B cell (primary cell): ENCODE measurements at regions not wholly inside any gene's neighbourhood (a gene's known extent, or its start where the extent isn't known, plus 50 kb on each side); places are given as distances from the start of the nearest gene placed in this dataset.

Experiments
- ATAC-seq: fragments of 200-7000 bp; cut with Tn5 transposase; one replicate; pipeline ENCODE4 v1.10.0; 2021; ENCODE audit warnings: low read depth, mild to moderate bottlenecking, moderate number of reproducible peaks, moderate library complexity
- CTCF ChIA-PET: fragments of 350-600 bp; sonication (Branson Sonifier 250); formaldehyde crosslinking; loops from one replicate; lab custom pipeline; 2021; ENCODE audit warnings: antibody characterized with exemption, inconsistent platforms; lab: Charles Lee
- POLR2A ChIA-PET: fragments of 350-600 bp; sonication (Branson Sonifier 250); formaldehyde crosslinking; loops from one replicate; lab custom pipeline; 2021; ENCODE audit warnings: antibody characterized with exemption; lab: Charles Lee
- DNase-seq: peaks from one replicate; pipeline ENCODE4 v3.0.0; 2013
- H2AFZ ChIP-seq: 2 replicates; pipeline ENCODE4 v1.6.1; 2012; ENCODE audit warnings: mild to moderate bottlenecking, low read depth, low read length; ENCODE audit not compliant: insufficient read depth, poor library complexity, severe bottlenecking
- H3K27ac ChIP-seq, 2 donors: 1 replicate in 1 of 2; 2 replicates in 1 of 2; pipeline ENCODE4 v1.5.1; 2012 to 2013; ENCODE audit warnings: low read length in 2 of 2, mild to moderate bottlenecking in 2 of 2, moderate library complexity in 1 of 2
- H3K27me3 ChIP-seq, 4 experiments: fragments of 200-600 bp in 1 of 4; sonication (generic) in 1 of 4; replicated peaks in 1 of 4; 1 replicate in 2 of 4; 2 replicates in 2 of 4; pipeline versions ENCODE4 v1.6.1 to v1.7.0; 2013 to 2016; ENCODE audit warnings: low read length in 3 of 4, mild to moderate bottlenecking in 2 of 4, mixed read lengths in 1 of 4, moderate library complexity in 1 of 4; ENCODE audit not compliant: insufficient read depth in 4 of 4, control insufficient read depth in 3 of 4; ENCODE audit errors: control extremely low read depth in 1 of 4
- H3K36me3 ChIP-seq, 2 experiments: replicated peaks in 1 of 2; 1 replicate in 1 of 2; 2 replicates in 1 of 2; pipeline versions ENCODE4 v1.6.1 to v1.7.1; 2013; ENCODE audit warnings: low read length in 1 of 2; ENCODE audit not compliant: insufficient read depth in 2 of 2, control insufficient read depth in 1 of 2; ENCODE audit errors: control extremely low read depth in 1 of 2, extremely low read depth in 1 of 2
- H3K4me1 ChIP-seq, 2 donors: fragments of 200-600 bp in 1 of 2; sonication (generic) in 1 of 2; 1 replicate in 1 of 2; 2 replicates in 1 of 2; pipeline versions ENCODE4 v1.5.1 to v1.6.1; 2013 to 2017; ENCODE audit warnings: low read length in 2 of 2; ENCODE audit not compliant: control insufficient read depth in 2 of 2, insufficient read depth in 2 of 2
- H3K4me2 ChIP-seq: replicated peaks from 2 replicates; pipeline ENCODE3; 2012; ENCODE audit warnings: mild to moderate bottlenecking, low read depth, low read length; ENCODE audit not compliant: poor library complexity, severe bottlenecking
- H3K4me3 ChIP-seq, 5 experiments: fragments of 200-600 bp in 1 of 5; sonication (generic) in 1 of 5; 1 replicate in 3 of 5; 2 replicates in 2 of 5; pipeline versions ENCODE4 v1.5.1 to v1.7.0; 2011 to 2016; ENCODE audit warnings: low read length in 4 of 5, mild to moderate bottlenecking in 4 of 5, low read depth in 2 of 5, control low read depth in 1 of 5, moderate library complexity in 1 of 5; ENCODE audit not compliant: insufficient read depth in 1 of 5; ENCODE audit errors: control extremely low read depth in 1 of 5, extremely low read depth in 1 of 5
- H3K79me2 ChIP-seq: fragments of 200-600 bp; sonication (generic); one replicate; pipeline ENCODE4 v1.6.0; 2016; ENCODE audit warnings: low read length; ENCODE audit not compliant: control insufficient read depth, insufficient read depth
- H3K9ac ChIP-seq: fragments of 200-600 bp; sonication (generic); 2 replicates; pipeline ENCODE4 v1.6.1; 2017; ENCODE audit warnings: mild to moderate bottlenecking, low read length, moderate library complexity
- H3K9me3 ChIP-seq, 3 donors: one replicate each; pipeline versions ENCODE4 v1.6.1 to v1.7.1; 2013; ENCODE audit warnings: low read length in 2 of 3; ENCODE audit not compliant: control insufficient read depth in 2 of 3, insufficient read depth in 1 of 3; ENCODE audit errors: control extremely low read depth in 1 of 3
- H4K20me1 ChIP-seq: 2 replicates; pipeline ENCODE4 v1.6.0; 2012; ENCODE audit warnings: mild to moderate bottlenecking, low read length; ENCODE audit not compliant: insufficient read depth, control insufficient read depth, poor library complexity, severe bottlenecking
- H3K27ac Mint-ChIP-seq: one replicate; pipeline ENCODE4 v1.8.0; 2021; ENCODE audit warnings: mixed read lengths
- H3K27me3 Mint-ChIP-seq: one replicate; pipeline ENCODE4 v1.8.0; 2021; ENCODE audit warnings: mixed read lengths
- H3K4me1 Mint-ChIP-seq: one replicate; pipeline ENCODE4 v1.8.0; 2021; ENCODE audit warnings: mixed read lengths
- H3K4me3 Mint-ChIP-seq: one replicate; pipeline ENCODE4 v1.8.0; 2021; ENCODE audit warnings: mixed read lengths
- H3K9me3 Mint-ChIP-seq: one replicate; pipeline ENCODE4 v1.8.0; 2022; ENCODE audit warnings: mixed read lengths; ENCODE audit not compliant: insufficient read depth
- CTCF ChIP-seq: fragments of 200-600 bp; IDR thresholded peaks from one replicate; pipeline ENCODE4 v1.8.0; 2022; ENCODE audit warnings: antibody characterized with exemption, mild to moderate bottlenecking
- EZH2 ChIP-seq: IDR thresholded peaks from 2 replicates; pipeline ENCODE4 v1.6.1; 2012; ENCODE audit warnings: borderline replicate concordance, low read depth, mild to moderate bottlenecking, moderate library complexity, low read length; ENCODE audit not compliant: insufficient read depth, poor library complexity, severe bottlenecking
- WGBS: methylation state at CpG from one replicate; pipeline ENCODE4 v1.1.5; 2013; ENCODE audit warnings: missing lambda C conversion rate; ENCODE audit not compliant: insufficient coverage; 5-methylcytosine and 5-hydroxymethylcytosine counted together
- intact Hi-C: fragments of 100-400 bp; cut with micrococcal nuclease; formaldehyde crosslinking; loops from one replicate; pipeline ENCODE4 v1.10.0; 2022

- no peak overlapping the region for H3K4me3 Mint-ChIP-seq
- no peak overlapping the region for H3K27ac ChIP-seq
- CTCF ChIA-PET, result no interaction called here
- peaks cover 8% of the 10 kb centered on the region for H3K9me3 Mint-ChIP-seq
- H3K27me3 ChIP-seq, result no peaks in the 10 kb centered on the region
- H2AFZ ChIP-seq, result no peak overlapping the region
- H3K9me3 ChIP-seq, result peaks cover 0 to 9% (median 0%) of the 10 kb centered on the region in 3 donors
- H3K4me1 Mint-ChIP-seq, result no peaks in the 10 kb centered on the region
- H3K27me3 Mint-ChIP-seq, result no peaks in the 10 kb centered on the region
- H3K27ac Mint-ChIP-seq, result no peak overlapping the region
- DNase-seq (no peak), ATAC-seq (no peak)
- no peak overlapping the region for H3K9ac ChIP-seq
- no peaks in the 10 kb centered on the region for H3K4me1 ChIP-seq
- no peak overlapping the region for H3K4me2 ChIP-seq
- intact Hi-C loops, result no loop called here
- no peak overlapping the region for H3K4me3 ChIP-seq
- TF ChIP-seq CTCF (no peak), EZH2 (no peak)
- H3K79me2 ChIP-seq, result no peaks in the 10 kb centered on the region
- WGBS, result 100% methylated on average over 2 of the region's 2 CpGs
- no peaks in the 10 kb centered on the region for H3K36me3 ChIP-seq
- POLR2A ChIA-PET, result no interaction called here
- H4K20me1 ChIP-seq, result no peaks in the 10 kb centered on the region
These were observed 487.4 kb upstream of the DEPDC1 start for GRCh38 chr1:68984289-68984688.

GRCh38 chr1:68994096-68994495 lies 497.2 kb upstream of the DEPDC1 start:
- Mint-ChIP-seq H3K4me3 (no peak overlapping the region), H3K27ac (no peak overlapping the region), H3K9me3 (peaks cover 8% of the 10 kb centered on the region), H3K27me3 (no peaks in the 10 kb centered on the region), H3K4me1 (no peaks in the 10 kb centered on the region)
- POLR2A ChIA-PET, result no interaction called here
- no peaks in the 10 kb centered on the region for H3K79me2 ChIP-seq
- no peak overlapping the region for H3K27ac ChIP-seq
- no peak for ATAC-seq
- no peaks in the 10 kb centered on the region for H3K36me3 ChIP-seq
- H3K9ac ChIP-seq, result no peak overlapping the region
- H2AFZ ChIP-seq, result no peak overlapping the region
- TF ChIP-seq EZH2 (no peak), CTCF (no peak)
- H3K9me3 ChIP-seq, result no peaks in the 10 kb centered on the region
- H3K4me1 ChIP-seq, result no peaks in the 10 kb centered on the region
- CTCF ChIA-PET, result no interaction called here
- WGBS, result 100% methylated on average over 1 of the region's 4 CpGs
- no peaks in the 10 kb centered on the region for H3K27me3 ChIP-seq
- H3K4me3 ChIP-seq, result no peak overlapping the region
- H3K4me2 ChIP-seq, result no peak overlapping the region
- no peaks in the 10 kb centered on the region for H4K20me1 ChIP-seq
- intact Hi-C loops, result no loop called here
- no peak for DNase-seq
